A549 (cell line): ENCODE measurements at regions not wholly inside any gene's neighbourhood (a gene's known extent, or its start where the extent isn't known, plus 50 kb on each side); places are given as distances from the start of the nearest gene placed in this dataset.

Experiments used
- CHD2 ChIP-seq: fragments of 150-350 bp; IDR thresholded peaks from 2 replicates; pipeline ENCODE4 v1.6.1; 2014; ENCODE audit warnings: low read length; ENCODE audit not compliant: partially characterized antibody
- CTCF ChIP-seq: fragments of >200 bp; sonication (Bioruptor Twin); formaldehyde crosslinking; IDR thresholded peaks from 3 replicates; pipeline ENCODE4 v1.5.1; 2016
- FOSL2 ChIP-seq, 2 experiments: fragments of 450-650 bp in 1 of 2; fragments of >200 bp in 1 of 2; sonication (Bioruptor Twin) in 1 of 2; formaldehyde crosslinking; IDR thresholded peaks; 2 replicates each; pipeline versions ENCODE4 v1.5.0 to v1.6.1; 2016 to 2020; ENCODE audit warnings: mild to moderate bottlenecking in 1 of 2, moderate library complexity in 1 of 2
- POLR2A ChIP-seq: IDR thresholded peaks from 2 replicates; pipeline ENCODE4 v1.6.1; 2012; ENCODE audit warnings: mild to moderate bottlenecking, low read length
- REST ChIP-seq: fragments of 200-600 bp; sonication (generic); IDR thresholded peaks from 2 replicates; pipeline ENCODE4 v1.6.1; 2016; ENCODE audit warnings: antibody characterized with exemption, mild to moderate bottlenecking, moderate library complexity
- USF2 ChIP-seq: fragments of 450-650 bp; IDR thresholded peaks from 2 replicates; pipeline ENCODE4 v1.6.1; 2014; ENCODE audit warnings: antibody characterized with exemption

GRCh38 chr5:74113927-74114326 lies 487.9 kb downstream of the ARHGEF28 start:
- TF ChIP-seq CTCF (no peak), FOSL2 (IDR thresholded peaks at IDR 0.05) (no peak), FOSL2 (CRISPR knock-in tag; IDR thresholded peaks at IDR 0.05) (no peak), CHD2 (no peak), USF2 (no peak), POLR2A (no peak), REST (no peak)
